Stimulated activated CD8-positive, alpha-beta memory T cell treated with anti-CD3 and anti-CD28 coated beads, Interleukin-12 subunit alpha, Interleukin-12 subunit beta, amount 100 ng/mL, for 1 hour (primary cell): ENCODE measurements at regions not wholly inside any gene's neighbourhood (a gene's known extent, or its start where the extent isn't known, plus 50 kb on each side); places are given as distances from the start of the nearest gene placed in this dataset.

Source experiments
- DNase-seq: peaks from one replicate; pipeline ENCODE4 v3.0.0-alpha.2; 2020; ENCODE audit warnings: low read depth

- no peak for DNase-seq
These were observed 812.8 kb upstream of the SLC10A2 start for GRCh38 chr13:103878891-103879605.

GRCh38 chr13:103876571-103876970 is 810.4 kb upstream of the SLC10A2 start:
- no peak for DNase-seq

GRCh38 chr13:103873725-103874124 is 807.5 kb upstream of the SLC10A2 start:
- no peak for DNase-seq

- no peak for DNase-seq
These were observed 799.8 kb upstream of the SLC10A2 start for GRCh38 chr13:103866048-103866447.

- no peak for DNase-seq
These were observed 796.3 kb upstream of the SLC10A2 start for GRCh38 chr13:103862525-103862924.

GRCh38 chr13:103859952-103860351 is 793.7 kb upstream of the SLC10A2 start:
- no peak for DNase-seq

GRCh38 chr13:103852036-103852435 is 785.8 kb upstream of the SLC10A2 start:
- no peak for DNase-seq

- DNase-seq, result no peak
These were observed 778.3 kb upstream of the SLC10A2 start for GRCh38 chr13:103844471-103844870.

GRCh38 chr13:103839460-103839859 is 773.2 kb upstream of the SLC10A2 start:
- DNase-seq, result no peak

- DNase-seq, result no peak
These were observed 768.8 kb upstream of the SLC10A2 start for GRCh38 chr13:103835052-103835451.

GRCh38 chr13:103833294-103833852 is 767.2 kb upstream of the SLC10A2 start:
- no peak for DNase-seq

GRCh38 chr13:103815619-103816018 is 749.4 kb upstream of the SLC10A2 start:
- no peak for DNase-seq

GRCh38 chr13:103812971-103813370 is 746.8 kb upstream of the SLC10A2 start:
- no peak for DNase-seq

GRCh38 chr13:103812558-103812957 is 746.3 kb upstream of the SLC10A2 start:
- no peak for DNase-seq

- no peak for DNase-seq
These were observed 743.8 kb upstream of the SLC10A2 start for GRCh38 chr13:103810026-103810425.

GRCh38 chr13:103805771-103806170 is 739.6 kb upstream of the SLC10A2 start:
- no peak for DNase-seq

- no peak for DNase-seq
These were observed 737.1 kb upstream of the SLC10A2 start for GRCh38 chr13:103803349-103803748.

GRCh38 chr13:103799028-103799427 is 732.8 kb upstream of the SLC10A2 start:
- no peak for DNase-seq

- no peak for DNase-seq
These were observed 729.8 kb upstream of the SLC10A2 start for GRCh38 chr13:103795892-103796478.

GRCh38 chr13:103794526-103794925 is 728.3 kb upstream of the SLC10A2 start:
- no peak for DNase-seq

- no peak for DNase-seq
These were observed 721.9 kb upstream of the SLC10A2 start for GRCh38 chr13:103788061-103788652.

GRCh38 chr13:103772576-103772975 is 706.4 kb upstream of the SLC10A2 start:
- no peak for DNase-seq

- DNase-seq, result no peak
These were observed 696.3 kb upstream of the SLC10A2 start for GRCh38 chr13:103762523-103762922.
